OCI-LY7 (cell line): ENCODE measurements at regions not wholly inside any gene's neighbourhood (a gene's known extent, or its start where the extent isn't known, plus 50 kb on each side); places are given as distances from the start of the nearest gene placed in this dataset.

Source experiments
- EZH2phosphoT487 ChIP-seq: fragments of 200-600 bp; sonication (generic); IDR thresholded peaks from 2 replicates; pipeline ENCODE4 v1.6.1; 2018; ENCODE audit warnings: low read depth, borderline replicate concordance, mild to moderate bottlenecking, mixed run types, antibody characterized with exemption, low read length, moderate library complexity, mixed read lengths
- TF ChIP-seq, protein P1 (sequence below): fragments of 200-600 bp; sonication (generic); conservative IDR thresholded peaks from 2 replicates; pipeline ENCODE4 v1.5.1; 2014; ENCODE audit warnings: mild to moderate bottlenecking, antibody characterized with exemption, low read length, moderate library complexity, mixed read lengths

DNA sequence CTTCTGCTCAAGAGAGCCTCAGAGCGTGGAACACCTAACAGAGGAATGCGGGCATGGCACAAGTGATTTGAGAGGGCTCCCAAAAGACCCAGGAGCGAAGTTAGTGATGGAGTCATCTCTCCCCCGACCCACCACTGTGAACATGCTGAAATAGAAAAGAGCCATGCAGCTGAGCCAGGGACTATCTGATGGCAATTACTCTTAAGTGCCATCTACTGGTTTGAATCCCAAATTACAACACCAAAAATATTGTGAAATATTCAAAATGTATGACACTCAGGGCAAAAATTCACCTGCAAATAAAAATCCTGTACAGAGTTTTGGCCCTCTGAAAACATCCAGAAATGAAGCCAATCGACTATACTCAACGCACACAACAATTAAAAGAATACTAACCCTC, 2038.9 kb upstream of the ADGRL3 start:
- TF ChIP-seq, protein P1, sequence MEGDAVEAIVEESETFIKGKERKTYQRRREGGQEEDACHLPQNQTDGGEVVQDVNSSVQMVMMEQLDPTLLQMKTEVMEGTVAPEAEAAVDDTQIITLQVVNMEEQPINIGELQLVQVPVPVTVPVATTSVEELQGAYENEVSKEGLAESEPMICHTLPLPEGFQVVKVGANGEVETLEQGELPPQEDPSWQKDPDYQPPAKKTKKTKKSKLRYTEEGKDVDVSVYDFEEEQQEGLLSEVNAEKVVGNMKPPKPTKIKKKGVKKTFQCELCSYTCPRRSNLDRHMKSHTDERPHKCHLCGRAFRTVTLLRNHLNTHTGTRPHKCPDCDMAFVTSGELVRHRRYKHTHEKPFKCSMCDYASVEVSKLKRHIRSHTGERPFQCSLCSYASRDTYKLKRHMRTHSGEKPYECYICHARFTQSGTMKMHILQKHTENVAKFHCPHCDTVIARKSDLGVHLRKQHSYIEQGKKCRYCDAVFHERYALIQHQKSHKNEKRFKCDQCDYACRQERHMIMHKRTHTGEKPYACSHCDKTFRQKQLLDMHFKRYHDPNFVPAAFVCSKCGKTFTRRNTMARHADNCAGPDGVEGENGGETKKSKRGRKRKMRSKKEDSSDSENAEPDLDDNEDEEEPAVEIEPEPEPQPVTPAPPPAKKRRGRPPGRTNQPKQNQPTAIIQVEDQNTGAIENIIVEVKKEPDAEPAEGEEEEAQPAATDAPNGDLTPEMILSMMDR: peak; percentile 32
- TF ChIP-seq EZH2phosphoT487: no peak
